ENCODE measurements at regions not wholly inside any gene's neighbourhood (a gene's known extent, or its start where the extent isn't known, plus 50 kb on each side); places are given as distances from the start of the nearest gene placed in this dataset.

GRCh38 chr13:34107806-34108205 lies 289.9 kb downstream of the RFC3 start:
- Histone ChIP-seq H3K27ac (ENCODE audit: low read depth, low read length) (no peak overlapping the region), H3K36me3 (ENCODE audit: control insufficient read depth, insufficient read depth, low read length) (no peaks in the 10 kb centered on the region), H3K4me3 (ENCODE audit: low read length) (no peak overlapping the region), H3K9ac (ENCODE audit: low read length) (no peak overlapping the region), H3K4me1 (ENCODE audit: control insufficient read depth, insufficient read depth, low read length) (no peaks in the 10 kb centered on the region), H3K27me3 (ENCODE audit: control insufficient read depth, insufficient read depth, low read length) (no peaks in the 10 kb centered on the region)

- H3K9ac ChIP-seq (ENCODE audit: low read length): no peak overlapping the region
- H3K27ac ChIP-seq (ENCODE audit: low read depth, low read length): no peak overlapping the region
- H3K36me3 ChIP-seq (ENCODE audit: control insufficient read depth, insufficient read depth, low read length): no peaks in the 10 kb centered on the region
- no peaks in the 10 kb centered on the region for H3K27me3 ChIP-seq (ENCODE audit: control insufficient read depth, insufficient read depth, low read length)
- H3K4me3 ChIP-seq (ENCODE audit: low read length): no peak overlapping the region
- H3K4me1 ChIP-seq (ENCODE audit: control insufficient read depth, insufficient read depth, low read length): no peaks in the 10 kb centered on the region
Observed at GRCh38 chr13:34108410-34108809, 290.5 kb downstream of the RFC3 start.

GRCh38 chr13:34114581-34114980 lies 296.6 kb downstream of the RFC3 start:
- Histone ChIP-seq H3K36me3 (ENCODE audit: control insufficient read depth, insufficient read depth, low read length) (no peaks in the 10 kb centered on the region), H3K9ac (ENCODE audit: low read length) (no peak overlapping the region), H3K27ac (ENCODE audit: low read depth, low read length) (no peak overlapping the region), H3K4me1 (ENCODE audit: control insufficient read depth, insufficient read depth, low read length) (no peaks in the 10 kb centered on the region), H3K27me3 (ENCODE audit: control insufficient read depth, insufficient read depth, low read length) (no peaks in the 10 kb centered on the region), H3K4me3 (ENCODE audit: low read length) (no peak overlapping the region)

- no peaks in the 10 kb centered on the region for H3K27me3 ChIP-seq (ENCODE audit: control insufficient read depth, insufficient read depth, low read length)
Observed at GRCh38 chr13:34116651-34117050, 298.7 kb downstream of the RFC3 start.

GRCh38 chr13:34124666-34125306 lies 306.8 kb downstream of the RFC3 start:
- Histone ChIP-seq H3K9ac (ENCODE audit: low read length) (no peak overlapping the region), H3K27me3 (ENCODE audit: control insufficient read depth, insufficient read depth, low read length) (no peaks in the 10 kb centered on the region), H3K36me3 (ENCODE audit: control insufficient read depth, insufficient read depth, low read length) (no peaks in the 10 kb centered on the region), H3K4me1 (ENCODE audit: control insufficient read depth, insufficient read depth, low read length) (no peaks in the 10 kb centered on the region), H3K27ac (ENCODE audit: low read depth, low read length) (no peak overlapping the region), H3K4me3 (ENCODE audit: low read length) (no peak overlapping the region)

More at GRCh38 chr13:34116651-34117050, 298.7 kb downstream of the RFC3 start:
- Histone ChIP-seq H3K4me1 (ENCODE audit: control insufficient read depth, insufficient read depth, low read length) (no peaks in the 10 kb centered on the region), H3K27ac (ENCODE audit: low read depth, low read length) (no peak overlapping the region), H3K4me3 (ENCODE audit: low read length) (no peak overlapping the region), H3K9ac (ENCODE audit: low read length) (no peak overlapping the region), H3K36me3 (ENCODE audit: control insufficient read depth, insufficient read depth, low read length) (no peaks in the 10 kb centered on the region)

- H3K27ac ChIP-seq (ENCODE audit: low read depth, low read length): no peak overlapping the region
Observed at GRCh38 chr13:34127523-34127922, 309.6 kb downstream of the RFC3 start.

GRCh38 chr13:34128661-34129060 lies 310.7 kb downstream of the RFC3 start:
- Histone ChIP-seq H3K9ac (ENCODE audit: low read length) (no peak overlapping the region), H3K4me3 (ENCODE audit: low read length) (no peak overlapping the region), H3K27ac (ENCODE audit: low read depth, low read length) (no peak overlapping the region), H3K36me3 (ENCODE audit: control insufficient read depth, insufficient read depth, low read length) (no peaks in the 10 kb centered on the region), H3K4me1 (ENCODE audit: control insufficient read depth, insufficient read depth, low read length) (no peaks in the 10 kb centered on the region), H3K27me3 (ENCODE audit: control insufficient read depth, insufficient read depth, low read length) (no peaks in the 10 kb centered on the region)

More at GRCh38 chr13:34127523-34127922, 309.6 kb downstream of the RFC3 start:
- Histone ChIP-seq H3K9ac (ENCODE audit: low read length) (no peak overlapping the region), H3K4me3 (ENCODE audit: low read length) (no peak overlapping the region), H3K4me1 (ENCODE audit: control insufficient read depth, insufficient read depth, low read length) (no peaks in the 10 kb centered on the region), H3K27me3 (ENCODE audit: control insufficient read depth, insufficient read depth, low read length) (no peaks in the 10 kb centered on the region), H3K36me3 (ENCODE audit: control insufficient read depth, insufficient read depth, low read length) (no peaks in the 10 kb centered on the region)

GRCh38 chr13:34129436-34129835 lies 311.5 kb downstream of the RFC3 start:
- Histone ChIP-seq H3K36me3 (ENCODE audit: control insufficient read depth, insufficient read depth, low read length) (no peaks in the 10 kb centered on the region), H3K27ac (ENCODE audit: low read depth, low read length) (no peak overlapping the region), H3K4me1 (ENCODE audit: control insufficient read depth, insufficient read depth, low read length) (no peaks in the 10 kb centered on the region), H3K9ac (ENCODE audit: low read length) (no peak overlapping the region), H3K27me3 (ENCODE audit: control insufficient read depth, insufficient read depth, low read length) (no peaks in the 10 kb centered on the region), H3K4me3 (ENCODE audit: low read length) (no peak overlapping the region)

GRCh38 chr13:34137200-34137599 lies 319.3 kb downstream of the RFC3 start:
- no peak overlapping the region for H3K27ac ChIP-seq (ENCODE audit: low read depth, low read length)
- H3K36me3 ChIP-seq (ENCODE audit: control insufficient read depth, insufficient read depth, low read length): no peaks in the 10 kb centered on the region
- no peaks in the 10 kb centered on the region for H3K4me1 ChIP-seq (ENCODE audit: control insufficient read depth, insufficient read depth, low read length)
- H3K9ac ChIP-seq (ENCODE audit: low read length): no peak overlapping the region
- no peaks in the 10 kb centered on the region for H3K27me3 ChIP-seq (ENCODE audit: control insufficient read depth, insufficient read depth, low read length)
- no peak overlapping the region for H3K4me3 ChIP-seq (ENCODE audit: low read length)

- no peaks in the 10 kb centered on the region for H3K36me3 ChIP-seq (ENCODE audit: control insufficient read depth, insufficient read depth, low read length)
- H3K9ac ChIP-seq (ENCODE audit: low read length): no peak overlapping the region
- no peaks in the 10 kb centered on the region for H3K27me3 ChIP-seq (ENCODE audit: control insufficient read depth, insufficient read depth, low read length)
- no peaks in the 10 kb centered on the region for H3K4me1 ChIP-seq (ENCODE audit: control insufficient read depth, insufficient read depth, low read length)
- H3K4me3 ChIP-seq (ENCODE audit: low read length): no peak overlapping the region
- no peak overlapping the region for H3K27ac ChIP-seq (ENCODE audit: low read depth, low read length)
Observed at GRCh38 chr13:34139660-34140227, 321.8 kb downstream of the RFC3 start.

- H3K27ac ChIP-seq (ENCODE audit: low read depth, low read length): no peak overlapping the region
- no peaks in the 10 kb centered on the region for H3K36me3 ChIP-seq (ENCODE audit: control insufficient read depth, insufficient read depth, low read length)
- no peak overlapping the region for H3K9ac ChIP-seq (ENCODE audit: low read length)
- H3K4me3 ChIP-seq (ENCODE audit: low read length): no peak overlapping the region
- H3K4me1 ChIP-seq (ENCODE audit: control insufficient read depth, insufficient read depth, low read length): no peaks in the 10 kb centered on the region
- H3K27me3 ChIP-seq (ENCODE audit: control insufficient read depth, insufficient read depth, low read length): no peaks in the 10 kb centered on the region
Observed at GRCh38 chr13:34143637-34144036, 325.7 kb downstream of the RFC3 start.

GRCh38 chr13:34144142-34144541 lies 326.2 kb downstream of the RFC3 start:
- H3K27me3 ChIP-seq (ENCODE audit: control insufficient read depth, insufficient read depth, low read length): no peaks in the 10 kb centered on the region
- H3K4me3 ChIP-seq (ENCODE audit: low read length): no peak overlapping the region
- no peaks in the 10 kb centered on the region for H3K4me1 ChIP-seq (ENCODE audit: control insufficient read depth, insufficient read depth, low read length)
- no peaks in the 10 kb centered on the region for H3K36me3 ChIP-seq (ENCODE audit: control insufficient read depth, insufficient read depth, low read length)
- H3K9ac ChIP-seq (ENCODE audit: low read length): no peak overlapping the region
- no peak overlapping the region for H3K27ac ChIP-seq (ENCODE audit: low read depth, low read length)

GRCh38 chr13:34145061-34145460 lies 327.1 kb downstream of the RFC3 start:
- H3K36me3 ChIP-seq (ENCODE audit: control insufficient read depth, insufficient read depth, low read length): no peaks in the 10 kb centered on the region
- H3K4me3 ChIP-seq (ENCODE audit: low read length): no peak overlapping the region
- no peaks in the 10 kb centered on the region for H3K4me1 ChIP-seq (ENCODE audit: control insufficient read depth, insufficient read depth, low read length)
- no peak overlapping the region for H3K9ac ChIP-seq (ENCODE audit: low read length)
- no peak overlapping the region for H3K27ac ChIP-seq (ENCODE audit: low read depth, low read length)
- no peaks in the 10 kb centered on the region for H3K27me3 ChIP-seq (ENCODE audit: control insufficient read depth, insufficient read depth, low read length)
